ENCODE measurements at regions not wholly inside any gene's neighbourhood (a gene's known extent, or its start where the extent isn't known, plus 50 kb on each side); places are given as distances from the start of the nearest gene placed in this dataset.

GRCh38 chr12:87142342-87142741, 886.2 kb upstream of the MGAT4C start:
- DNase-seq: no peak

- DNase-seq: no peak
These were observed 884.9 kb upstream of the MGAT4C start for GRCh38 chr12:87141091-87141490.

GRCh38 chr12:87140262-87140661, 884.1 kb upstream of the MGAT4C start:
- no peak for DNase-seq

- no peak for DNase-seq
These were observed 881.0 kb upstream of the MGAT4C start for GRCh38 chr12:87137220-87137619.

- no peak for DNase-seq
These were observed 880.3 kb upstream of the MGAT4C start for GRCh38 chr12:87136330-87136976.

GRCh38 chr12:87127272-87127671, 871.1 kb upstream of the MGAT4C start:
- no peak for DNase-seq

- no peak for DNase-seq
These were observed 865.7 kb upstream of the MGAT4C start for GRCh38 chr12:87121896-87122295.

GRCh38 chr12:87120440-87120839, 864.2 kb upstream of the MGAT4C start:
- DNase-seq: no peak

GRCh38 chr12:87119713-87120112, 863.5 kb upstream of the MGAT4C start:
- DNase-seq: no peak

GRCh38 chr12:87117526-87117925, 861.3 kb upstream of the MGAT4C start:
- no peak for DNase-seq

GRCh38 chr12:87116780-87117179, 860.6 kb upstream of the MGAT4C start:
- DNase-seq: no peak

GRCh38 chr12:87112571-87113345, 856.6 kb upstream of the MGAT4C start:
- DNase-seq: no peak

GRCh38 chr12:87107766-87108165, 851.6 kb upstream of the MGAT4C start:
- no peak for DNase-seq

- no peak for DNase-seq
These were observed 851.1 kb upstream of the MGAT4C start for GRCh38 chr12:87107270-87107669.

GRCh38 chr12:87096082-87096585, 839.9 kb upstream of the MGAT4C start:
- DNase-seq: no peak

- no peak for DNase-seq
These were observed 838.2 kb upstream of the MGAT4C start for GRCh38 chr12:87094356-87094755.

GRCh38 chr12:87092421-87092820, 836.2 kb upstream of the MGAT4C start:
- DNase-seq: no peak

GRCh38 chr12:87086118-87086891, 830.1 kb upstream of the MGAT4C start:
- no peak for DNase-seq

GRCh38 chr12:87085286-87085685, 829.1 kb upstream of the MGAT4C start:
- no peak for DNase-seq

GRCh38 chr12:87082756-87083155, 826.6 kb upstream of the MGAT4C start:
- DNase-seq: no peak

GRCh38 chr12:87074781-87075180, 818.6 kb upstream of the MGAT4C start:
- no peak for DNase-seq

GRCh38 chr12:87066326-87066725, 810.1 kb upstream of the MGAT4C start:
- DNase-seq: no peak

- no peak for DNase-seq
These were observed 803.0 kb upstream of the MGAT4C start for GRCh38 chr12:87059231-87059630.

GRCh38 chr12:87054226-87054625, 798.0 kb upstream of the MGAT4C start:
- DNase-seq: no peak
